ENCODE measurements at regions not wholly inside any gene's neighbourhood (a gene's known extent, or its start where the extent isn't known, plus 50 kb on each side); places are given as distances from the start of the nearest gene placed in this dataset.

DNA sequence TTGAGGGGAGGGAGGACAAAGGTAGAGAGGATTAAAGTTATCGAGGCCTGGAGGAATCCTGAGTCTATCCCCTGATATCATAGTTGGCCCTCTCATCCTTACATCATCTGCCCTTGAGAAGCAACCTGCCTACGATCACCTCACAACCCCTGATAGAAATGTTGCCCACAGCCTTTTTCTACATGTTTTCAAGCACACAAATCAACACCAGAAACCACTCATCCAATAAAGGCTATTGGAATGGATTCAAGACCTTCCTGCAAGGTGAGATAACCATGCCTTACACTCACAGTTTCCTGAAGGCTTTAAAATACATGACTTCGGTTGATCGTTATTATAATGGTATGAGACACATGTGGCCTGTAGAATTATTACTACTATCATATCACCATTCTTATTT is 175.7 kb upstream of the EGLN3 start:
- Histone ChIP-seq H3K4me3 (ENCODE audit: low read length) (no peak overlapping the region), H3K79me2 (replicated peaks; ENCODE audit: insufficient read depth, low read length) (no peaks in the 10 kb centered on the region), H3K27ac (ENCODE audit: low read length) (no peak overlapping the region), H3K9me2 (ENCODE audit: insufficient read depth, low read length) (no peaks in the 10 kb centered on the region), H3K9ac (ENCODE audit: low read length) (no peak overlapping the region), H3K27me3 (ENCODE audit: insufficient read depth, low read depth, low read length) (no peaks in the 10 kb centered on the region), H4K20me1 (ENCODE audit: insufficient read depth) (no peaks in the 10 kb centered on the region), H2AFZ (ENCODE audit: low read depth, low read length) (no peak overlapping the region), H3K36me3 (ENCODE audit: insufficient read depth, low read length) (no peaks in the 10 kb centered on the region), H3F3A (ENCODE audit: insufficient read depth, low read length, poor library complexity, severe bottlenecking) (no peaks in the 10 kb centered on the region), H3K9me3 (ENCODE audit: low read length) (no peaks in the 10 kb centered on the region), H3K4me2 (ENCODE audit: low read length) (no peak overlapping the region)
- TF ChIP-seq, protein P1, sequence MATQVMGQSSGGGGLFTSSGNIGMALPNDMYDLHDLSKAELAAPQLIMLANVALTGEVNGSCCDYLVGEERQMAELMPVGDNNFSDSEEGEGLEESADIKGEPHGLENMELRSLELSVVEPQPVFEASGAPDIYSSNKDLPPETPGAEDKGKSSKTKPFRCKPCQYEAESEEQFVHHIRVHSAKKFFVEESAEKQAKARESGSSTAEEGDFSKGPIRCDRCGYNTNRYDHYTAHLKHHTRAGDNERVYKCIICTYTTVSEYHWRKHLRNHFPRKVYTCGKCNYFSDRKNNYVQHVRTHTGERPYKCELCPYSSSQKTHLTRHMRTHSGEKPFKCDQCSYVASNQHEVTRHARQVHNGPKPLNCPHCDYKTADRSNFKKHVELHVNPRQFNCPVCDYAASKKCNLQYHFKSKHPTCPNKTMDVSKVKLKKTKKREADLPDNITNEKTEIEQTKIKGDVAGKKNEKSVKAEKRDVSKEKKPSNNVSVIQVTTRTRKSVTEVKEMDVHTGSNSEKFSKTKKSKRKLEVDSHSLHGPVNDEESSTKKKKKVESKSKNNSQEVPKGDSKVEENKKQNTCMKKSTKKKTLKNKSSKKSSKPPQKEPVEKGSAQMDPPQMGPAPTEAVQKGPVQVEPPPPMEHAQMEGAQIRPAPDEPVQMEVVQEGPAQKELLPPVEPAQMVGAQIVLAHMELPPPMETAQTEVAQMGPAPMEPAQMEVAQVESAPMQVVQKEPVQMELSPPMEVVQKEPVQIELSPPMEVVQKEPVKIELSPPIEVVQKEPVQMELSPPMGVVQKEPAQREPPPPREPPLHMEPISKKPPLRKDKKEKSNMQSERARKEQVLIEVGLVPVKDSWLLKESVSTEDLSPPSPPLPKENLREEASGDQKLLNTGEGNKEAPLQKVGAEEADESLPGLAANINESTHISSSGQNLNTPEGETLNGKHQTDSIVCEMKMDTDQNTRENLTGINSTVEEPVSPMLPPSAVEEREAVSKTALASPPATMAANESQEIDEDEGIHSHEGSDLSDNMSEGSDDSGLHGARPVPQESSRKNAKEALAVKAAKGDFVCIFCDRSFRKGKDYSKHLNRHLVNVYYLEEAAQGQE (IDR thresholded peaks at IDR 0.05; ENCODE audit: borderline replicate concordance): no peak
- TF ChIP-seq MXI1 (conservative IDR thresholded peaks at IDR 0.05; ENCODE audit: poor library complexity, severe bottlenecking): no peak
- TF ChIP-seq POLR2AphosphoS5 (IDR thresholded peaks at IDR 0.05): no peak
- no peak for TF ChIP-seq SMC3 (conservative IDR thresholded peaks at IDR 0.05; ENCODE audit: poor library complexity)
- TF ChIP-seq EP300 (conservative IDR thresholded peaks at IDR 0.05; ENCODE audit: poor library complexity, severe bottlenecking): no peak
- TF ChIP-seq RAD21 (conservative IDR thresholded peaks at IDR 0.05): no peak
- no peak for TF ChIP-seq TAF1 (IDR thresholded peaks at IDR 0.05; ENCODE audit: low read depth)
- TF ChIP-seq, protein P2, sequence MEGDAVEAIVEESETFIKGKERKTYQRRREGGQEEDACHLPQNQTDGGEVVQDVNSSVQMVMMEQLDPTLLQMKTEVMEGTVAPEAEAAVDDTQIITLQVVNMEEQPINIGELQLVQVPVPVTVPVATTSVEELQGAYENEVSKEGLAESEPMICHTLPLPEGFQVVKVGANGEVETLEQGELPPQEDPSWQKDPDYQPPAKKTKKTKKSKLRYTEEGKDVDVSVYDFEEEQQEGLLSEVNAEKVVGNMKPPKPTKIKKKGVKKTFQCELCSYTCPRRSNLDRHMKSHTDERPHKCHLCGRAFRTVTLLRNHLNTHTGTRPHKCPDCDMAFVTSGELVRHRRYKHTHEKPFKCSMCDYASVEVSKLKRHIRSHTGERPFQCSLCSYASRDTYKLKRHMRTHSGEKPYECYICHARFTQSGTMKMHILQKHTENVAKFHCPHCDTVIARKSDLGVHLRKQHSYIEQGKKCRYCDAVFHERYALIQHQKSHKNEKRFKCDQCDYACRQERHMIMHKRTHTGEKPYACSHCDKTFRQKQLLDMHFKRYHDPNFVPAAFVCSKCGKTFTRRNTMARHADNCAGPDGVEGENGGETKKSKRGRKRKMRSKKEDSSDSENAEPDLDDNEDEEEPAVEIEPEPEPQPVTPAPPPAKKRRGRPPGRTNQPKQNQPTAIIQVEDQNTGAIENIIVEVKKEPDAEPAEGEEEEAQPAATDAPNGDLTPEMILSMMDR (IDR thresholded peaks at IDR 0.05; ENCODE audit: poor library complexity, severe bottlenecking): no peak
- no peak for TF ChIP-seq EZH2 (IDR thresholded peaks at IDR 0.05; ENCODE audit: borderline replicate concordance, insufficient read depth, low read length, poor library complexity, severe bottlenecking)

DNA sequence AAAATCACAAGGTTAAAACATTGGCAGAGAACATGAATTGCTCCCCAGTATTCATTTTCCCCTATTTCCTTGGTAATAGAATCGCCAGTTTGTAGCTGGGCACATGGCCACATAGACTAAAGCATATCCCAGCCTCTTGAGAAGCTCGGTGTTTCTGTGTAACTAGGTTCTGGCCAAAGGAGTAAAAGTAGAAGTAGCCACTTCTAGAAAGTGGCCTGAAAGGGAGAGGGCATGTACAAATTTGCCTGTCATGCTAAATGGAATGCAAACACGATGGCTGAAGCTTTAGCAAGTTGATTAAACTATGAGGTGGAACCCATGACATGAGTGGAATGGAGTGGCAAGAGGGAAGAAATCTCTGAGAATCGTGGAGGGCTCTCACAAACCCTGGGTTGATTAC is 173.7 kb upstream of the EGLN3 start:
- TF ChIP-seq RAD21 (conservative IDR thresholded peaks at IDR 0.05) (no peak), MXI1 (conservative IDR thresholded peaks at IDR 0.05; ENCODE audit: poor library complexity, severe bottlenecking) (no peak), EP300 (conservative IDR thresholded peaks at IDR 0.05; ENCODE audit: poor library complexity, severe bottlenecking) (no peak), TAF1 (IDR thresholded peaks at IDR 0.05; ENCODE audit: low read depth) (no peak), SMC3 (conservative IDR thresholded peaks at IDR 0.05; ENCODE audit: poor library complexity) (no peak), POLR2AphosphoS5 (IDR thresholded peaks at IDR 0.05) (no peak), EZH2 (IDR thresholded peaks at IDR 0.05; ENCODE audit: borderline replicate concordance, insufficient read depth, low read length, poor library complexity, severe bottlenecking) (no peak)
- TF ChIP-seq, protein P1 (IDR thresholded peaks at IDR 0.05; ENCODE audit: borderline replicate concordance): no peak
- TF ChIP-seq, protein P2 (IDR thresholded peaks at IDR 0.05; ENCODE audit: poor library complexity, severe bottlenecking): no peak
- Histone ChIP-seq H3K27me3 (ENCODE audit: insufficient read depth, low read depth, low read length) (no peaks in the 10 kb centered on the region), H3K4me3 (ENCODE audit: low read length) (no peak overlapping the region), H4K20me1 (ENCODE audit: insufficient read depth) (no peaks in the 10 kb centered on the region), H3F3A (ENCODE audit: insufficient read depth, low read length, poor library complexity, severe bottlenecking) (no peaks in the 10 kb centered on the region), H3K4me2 (ENCODE audit: low read length) (no peak overlapping the region), H2AFZ (ENCODE audit: low read depth, low read length) (no peak overlapping the region), H3K79me2 (replicated peaks; ENCODE audit: insufficient read depth, low read length) (no peaks in the 10 kb centered on the region), H3K9ac (ENCODE audit: low read length) (no peak overlapping the region), H3K27ac (ENCODE audit: low read length) (no peak overlapping the region), H3K9me3 (ENCODE audit: low read length) (no peaks in the 10 kb centered on the region), H3K36me3 (ENCODE audit: insufficient read depth, low read length) (no peaks in the 10 kb centered on the region), H3K9me2 (ENCODE audit: insufficient read depth, low read length) (no peaks in the 10 kb centered on the region)
